ENCODE measurements at regions not wholly inside any gene's neighbourhood (a gene's known extent, or its start where the extent isn't known, plus 50 kb on each side); places are given as distances from the start of the nearest gene placed in this dataset.

DNA sequence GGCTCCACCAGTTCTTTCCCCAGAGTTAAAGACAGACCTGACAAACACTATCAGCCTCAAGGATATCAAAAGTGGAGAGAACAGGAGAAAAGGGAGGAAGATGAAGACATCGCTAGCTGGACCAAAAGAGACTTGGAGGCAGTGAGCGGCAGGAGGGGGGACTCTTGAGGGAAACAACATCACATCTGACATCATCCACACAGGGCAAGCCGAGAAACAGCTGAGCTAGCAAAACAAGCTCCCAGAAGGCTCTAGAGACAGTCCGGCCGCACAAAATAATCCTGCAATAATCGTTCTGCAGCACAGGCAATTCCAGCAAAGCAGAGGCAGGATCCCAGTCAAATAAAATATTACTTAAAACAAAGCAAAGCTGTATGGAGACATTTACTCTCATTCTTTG lies 239.8 kb downstream of the EN1 start:
- Mint-ChIP-seq H3K4me3 (ENCODE audit: unreplicated experiment) (no peak overlapping the region), H3K36me3 (ENCODE audit: unreplicated experiment) (no peaks in the 10 kb centered on the region), H3K27me3 (ENCODE audit: unreplicated experiment) (peaks cover 1% of the 10 kb centered on the region), H3K4me1 (ENCODE audit: low read depth, unreplicated experiment) (peaks cover 10% of the 10 kb centered on the region), H3K27ac (ENCODE audit: unreplicated experiment) (no peak overlapping the region), H3K9me3 (ENCODE audit: unreplicated experiment) (peaks cover 4% of the 10 kb centered on the region)
- no peak for DNase-seq
- TF ChIP-seq, protein P1, sequence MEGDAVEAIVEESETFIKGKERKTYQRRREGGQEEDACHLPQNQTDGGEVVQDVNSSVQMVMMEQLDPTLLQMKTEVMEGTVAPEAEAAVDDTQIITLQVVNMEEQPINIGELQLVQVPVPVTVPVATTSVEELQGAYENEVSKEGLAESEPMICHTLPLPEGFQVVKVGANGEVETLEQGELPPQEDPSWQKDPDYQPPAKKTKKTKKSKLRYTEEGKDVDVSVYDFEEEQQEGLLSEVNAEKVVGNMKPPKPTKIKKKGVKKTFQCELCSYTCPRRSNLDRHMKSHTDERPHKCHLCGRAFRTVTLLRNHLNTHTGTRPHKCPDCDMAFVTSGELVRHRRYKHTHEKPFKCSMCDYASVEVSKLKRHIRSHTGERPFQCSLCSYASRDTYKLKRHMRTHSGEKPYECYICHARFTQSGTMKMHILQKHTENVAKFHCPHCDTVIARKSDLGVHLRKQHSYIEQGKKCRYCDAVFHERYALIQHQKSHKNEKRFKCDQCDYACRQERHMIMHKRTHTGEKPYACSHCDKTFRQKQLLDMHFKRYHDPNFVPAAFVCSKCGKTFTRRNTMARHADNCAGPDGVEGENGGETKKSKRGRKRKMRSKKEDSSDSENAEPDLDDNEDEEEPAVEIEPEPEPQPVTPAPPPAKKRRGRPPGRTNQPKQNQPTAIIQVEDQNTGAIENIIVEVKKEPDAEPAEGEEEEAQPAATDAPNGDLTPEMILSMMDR (IDR thresholded peaks at IDR 0.05; ENCODE audit: partially characterized antibody, unreplicated experiment) = no peak

DNA sequence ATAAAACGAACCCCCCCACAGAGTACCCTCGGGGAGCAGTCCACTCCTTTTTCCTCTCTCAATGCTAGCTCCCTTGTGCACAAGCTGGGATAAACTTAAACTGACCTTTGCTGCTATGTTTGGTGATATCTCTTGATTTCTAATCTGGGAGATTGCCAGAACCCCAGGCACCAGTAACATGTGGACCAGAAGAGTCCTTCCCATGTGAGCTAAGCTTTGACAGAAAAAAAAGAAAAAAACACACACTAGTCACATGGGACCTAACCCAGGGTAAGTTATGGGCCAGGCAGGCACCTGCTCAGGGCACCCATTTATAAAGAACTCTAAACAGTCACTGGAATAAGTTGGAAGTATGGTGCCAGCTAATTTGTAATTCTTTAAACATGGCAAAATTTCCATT lies 242.6 kb downstream of the EN1 start:
- no peak for DNase-seq
- Mint-ChIP-seq H3K9me3 (ENCODE audit: unreplicated experiment) (no peaks in the 10 kb centered on the region), H3K27me3 (ENCODE audit: unreplicated experiment) (no peaks in the 10 kb centered on the region), H3K36me3 (ENCODE audit: unreplicated experiment) (peaks cover 11% of the 10 kb centered on the region), H3K4me1 (ENCODE audit: low read depth, unreplicated experiment) (peaks cover 5% of the 10 kb centered on the region), H3K4me3 (ENCODE audit: unreplicated experiment) (no peak overlapping the region), H3K27ac (ENCODE audit: unreplicated experiment) (no peak overlapping the region)
- TF ChIP-seq, protein P1 (IDR thresholded peaks at IDR 0.05; ENCODE audit: partially characterized antibody, unreplicated experiment) = no peak

DNA sequence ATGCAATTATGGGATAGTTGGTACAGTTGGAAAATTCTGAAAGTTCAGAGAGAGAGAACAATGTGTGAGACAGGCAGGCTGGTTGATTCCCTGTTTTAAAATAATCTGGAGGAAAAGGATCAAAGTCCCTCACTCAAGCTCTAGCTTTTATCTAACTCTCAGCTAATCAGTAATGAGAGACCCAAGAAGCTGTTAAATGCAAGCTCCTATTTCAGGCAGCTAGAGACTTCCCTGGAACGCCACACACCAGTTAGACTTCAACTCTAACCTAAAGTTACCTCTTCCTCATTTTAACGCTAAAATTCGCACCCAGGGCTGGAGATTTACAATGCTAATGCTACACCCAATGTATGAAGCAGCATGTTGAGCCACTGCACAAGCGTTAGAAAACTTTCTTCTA lies 243.1 kb downstream of the EN1 start:
- DNase-seq = no peak
- Mint-ChIP-seq H3K4me1 (ENCODE audit: low read depth, unreplicated experiment) (peaks cover 5% of the 10 kb centered on the region), H3K9me3 (ENCODE audit: unreplicated experiment) (no peaks in the 10 kb centered on the region), H3K36me3 (ENCODE audit: unreplicated experiment) (peaks cover 11% of the 10 kb centered on the region), H3K4me3 (ENCODE audit: unreplicated experiment) (no peak overlapping the region), H3K27me3 (ENCODE audit: unreplicated experiment) (no peaks in the 10 kb centered on the region), H3K27ac (ENCODE audit: unreplicated experiment) (no peak overlapping the region)
- TF ChIP-seq, protein P1 (IDR thresholded peaks at IDR 0.05; ENCODE audit: partially characterized antibody, unreplicated experiment) = no peak

DNA sequence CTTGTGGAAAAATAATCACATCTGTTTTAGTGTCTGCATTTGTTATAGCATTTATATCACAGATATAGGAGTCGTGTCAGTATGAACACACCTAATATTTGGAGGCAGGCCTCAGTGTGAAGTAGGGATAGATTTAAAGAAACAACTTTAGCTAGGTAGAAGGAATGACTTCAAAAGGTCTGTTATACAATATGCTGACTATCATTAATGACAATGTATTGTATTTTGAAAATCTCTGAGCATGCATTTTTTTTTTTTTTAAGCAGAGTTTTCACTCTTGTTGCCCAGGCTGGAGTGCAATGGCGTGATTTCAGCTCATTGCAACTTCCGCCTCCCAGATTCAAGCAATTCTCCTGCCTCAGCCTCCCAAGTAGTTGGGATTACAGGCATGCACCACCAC lies 248.3 kb downstream of the EN1 start:
- H3K27ac Mint-ChIP-seq (ENCODE audit: unreplicated experiment) = no peak overlapping the region
- peaks cover 2% of the 10 kb centered on the region for H3K9me3 Mint-ChIP-seq (ENCODE audit: unreplicated experiment)
- H3K36me3 Mint-ChIP-seq (ENCODE audit: unreplicated experiment) = peaks cover 11% of the 10 kb centered on the region
- H3K27me3 Mint-ChIP-seq (ENCODE audit: unreplicated experiment) = peaks cover 1% of the 10 kb centered on the region
- no peak for DNase-seq
- TF ChIP-seq, protein P1 (IDR thresholded peaks at IDR 0.05; ENCODE audit: partially characterized antibody, unreplicated experiment) = no peak
- no peak overlapping the region for H3K4me3 Mint-ChIP-seq (ENCODE audit: unreplicated experiment)
- no peaks in the 10 kb centered on the region for H3K4me1 Mint-ChIP-seq (ENCODE audit: low read depth, unreplicated experiment)

DNA sequence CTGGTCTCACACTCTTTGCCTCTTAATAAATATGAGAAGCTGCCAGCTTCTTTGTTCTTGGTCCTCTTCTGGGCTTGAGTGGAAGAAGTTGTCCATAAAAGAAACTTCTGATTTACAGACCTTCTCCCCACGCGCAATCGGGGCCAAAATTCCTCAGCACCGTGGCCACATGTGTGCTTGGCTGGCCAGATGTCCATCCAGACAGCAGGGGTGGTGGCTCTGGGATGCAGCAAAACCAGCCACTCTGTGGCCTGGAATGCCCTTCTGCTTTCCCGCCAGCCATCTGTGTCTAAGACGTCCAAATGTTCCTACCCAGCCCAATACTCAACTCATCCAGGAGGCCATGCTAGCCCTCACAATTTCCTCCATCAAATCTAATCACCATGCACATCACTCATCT lies 250.8 kb downstream of the EN1 start:
- no peak for DNase-seq
- H3K4me1 Mint-ChIP-seq (ENCODE audit: low read depth, unreplicated experiment) = no peaks in the 10 kb centered on the region
- no peak overlapping the region for H3K4me3 Mint-ChIP-seq (ENCODE audit: unreplicated experiment)
- peaks cover 2% of the 10 kb centered on the region for H3K9me3 Mint-ChIP-seq (ENCODE audit: unreplicated experiment)
- peaks cover 8% of the 10 kb centered on the region for H3K36me3 Mint-ChIP-seq (ENCODE audit: unreplicated experiment)
- peaks cover 3% of the 10 kb centered on the region for H3K27me3 Mint-ChIP-seq (ENCODE audit: unreplicated experiment)
- H3K27ac Mint-ChIP-seq (ENCODE audit: unreplicated experiment) = no peak overlapping the region
- TF ChIP-seq, protein P1 (IDR thresholded peaks at IDR 0.05; ENCODE audit: partially characterized antibody, unreplicated experiment) = no peak
